ENCODE measurements at regions not wholly inside any gene's neighbourhood (a gene's known extent, or its start where the extent isn't known, plus 50 kb on each side); places are given as distances from the start of the nearest gene placed in this dataset.

DNA sequence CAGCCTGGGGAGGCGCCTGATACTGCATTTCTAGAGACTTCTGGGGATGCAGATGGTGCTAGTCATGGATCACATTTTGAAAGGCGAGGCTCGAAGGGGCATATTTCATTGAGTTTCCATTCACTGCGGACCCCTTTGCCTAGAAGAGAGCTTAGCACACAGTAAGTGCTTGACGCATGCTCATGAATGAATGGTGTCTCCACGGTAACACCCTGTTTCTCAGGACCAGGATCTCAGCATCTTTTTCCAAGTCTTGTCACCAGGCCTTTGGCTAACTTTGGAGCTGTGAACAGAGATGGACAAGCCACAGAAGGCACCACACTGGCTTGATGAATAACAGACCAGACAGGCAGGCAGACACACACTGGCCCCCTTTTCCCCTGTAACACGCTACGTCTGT is 151.3 kb downstream of the FOXL1 start:
- ATAC-seq (ENCODE audit: insufficient number of reproducible peaks, low FRiP score, low read depth) = no peak
- Histone ChIP-seq H3K27me3 (replicated peaks; ENCODE audit: insufficient read depth) (no peaks in the 10 kb centered on the region), H3K4me1 (ENCODE audit: control insufficient read depth in 1 of 2, low read depth in 2 of 2) (no peaks in the 10 kb centered on the region)

DNA sequence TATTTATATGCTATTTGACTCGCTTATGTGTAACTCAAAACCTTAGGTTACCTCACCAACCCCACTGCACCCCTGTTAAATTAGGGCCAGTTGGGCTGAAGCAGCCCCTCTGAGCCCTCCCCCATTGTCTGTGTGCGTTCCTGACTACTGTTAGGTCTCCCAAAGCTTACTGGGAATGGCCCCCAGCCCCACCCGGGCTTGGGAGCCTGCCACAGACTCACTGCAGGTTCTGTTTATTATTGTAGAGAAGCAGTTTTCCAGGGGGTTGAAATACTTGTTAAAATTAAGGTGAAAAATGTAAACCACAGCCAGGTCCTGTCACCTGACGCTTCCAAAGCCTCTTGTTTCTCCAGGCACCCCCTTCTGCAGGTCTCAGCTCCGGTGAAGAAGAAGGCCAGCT is 151.7 kb downstream of the FOXL1 start:
- no peaks in the 10 kb centered on the region for H3K4me1 ChIP-seq (ENCODE audit: control insufficient read depth in 1 of 2, low read depth in 2 of 2)
- no peaks in the 10 kb centered on the region for H3K36me3 ChIP-seq
- H3K27ac ChIP-seq = no peak overlapping the region
- no peak overlapping the region for H3K4me3 ChIP-seq
- DNase-seq (ENCODE audit: low spot score) (no peak), ATAC-seq (ENCODE audit: insufficient number of reproducible peaks, low FRiP score, low read depth) (no peak)
- H3K27me3 ChIP-seq (replicated peaks; ENCODE audit: insufficient read depth) = no peaks in the 10 kb centered on the region
- TF ChIP-seq, protein P1, sequence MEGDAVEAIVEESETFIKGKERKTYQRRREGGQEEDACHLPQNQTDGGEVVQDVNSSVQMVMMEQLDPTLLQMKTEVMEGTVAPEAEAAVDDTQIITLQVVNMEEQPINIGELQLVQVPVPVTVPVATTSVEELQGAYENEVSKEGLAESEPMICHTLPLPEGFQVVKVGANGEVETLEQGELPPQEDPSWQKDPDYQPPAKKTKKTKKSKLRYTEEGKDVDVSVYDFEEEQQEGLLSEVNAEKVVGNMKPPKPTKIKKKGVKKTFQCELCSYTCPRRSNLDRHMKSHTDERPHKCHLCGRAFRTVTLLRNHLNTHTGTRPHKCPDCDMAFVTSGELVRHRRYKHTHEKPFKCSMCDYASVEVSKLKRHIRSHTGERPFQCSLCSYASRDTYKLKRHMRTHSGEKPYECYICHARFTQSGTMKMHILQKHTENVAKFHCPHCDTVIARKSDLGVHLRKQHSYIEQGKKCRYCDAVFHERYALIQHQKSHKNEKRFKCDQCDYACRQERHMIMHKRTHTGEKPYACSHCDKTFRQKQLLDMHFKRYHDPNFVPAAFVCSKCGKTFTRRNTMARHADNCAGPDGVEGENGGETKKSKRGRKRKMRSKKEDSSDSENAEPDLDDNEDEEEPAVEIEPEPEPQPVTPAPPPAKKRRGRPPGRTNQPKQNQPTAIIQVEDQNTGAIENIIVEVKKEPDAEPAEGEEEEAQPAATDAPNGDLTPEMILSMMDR (IDR thresholded peaks at IDR 0.05) = no peak
- H3K9me3 ChIP-seq = no peaks in the 10 kb centered on the region

More for the DNA sequence above, 151.3 kb downstream of the FOXL1 start:
- no peak overlapping the region for H3K4me3 ChIP-seq
- no peaks in the 10 kb centered on the region for H3K9me3 ChIP-seq
- no peak for DNase-seq (ENCODE audit: low spot score)
- TF ChIP-seq, protein P1 (IDR thresholded peaks at IDR 0.05) = no peak
- no peak overlapping the region for H3K27ac ChIP-seq
- H3K36me3 ChIP-seq = no peaks in the 10 kb centered on the region

DNA sequence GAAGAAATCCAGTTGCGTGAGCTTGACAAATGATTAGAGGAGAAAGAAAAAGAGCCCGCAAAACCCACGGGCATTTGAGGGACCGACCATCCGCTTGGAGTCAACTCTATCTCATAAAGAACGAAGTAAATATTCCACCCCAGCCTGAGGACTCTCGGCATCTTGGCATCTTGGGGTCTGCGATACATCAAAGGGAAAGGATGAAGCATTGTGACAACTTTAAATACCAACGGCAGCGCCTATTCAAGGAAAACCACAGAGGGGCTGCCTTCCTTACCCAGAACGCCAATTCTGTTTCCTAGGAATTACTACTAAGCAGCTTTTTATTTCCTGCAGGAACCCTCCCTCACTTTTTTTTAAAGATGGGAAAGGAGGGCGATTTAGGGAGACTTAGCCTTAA is 152.2 kb downstream of the FOXL1 start:
- H3K4me3 ChIP-seq = no peak overlapping the region
- H3K36me3 ChIP-seq = no peaks in the 10 kb centered on the region
- H3K4me1 ChIP-seq (ENCODE audit: control insufficient read depth in 1 of 2, low read depth in 2 of 2) = no peaks in the 10 kb centered on the region
- H3K27me3 ChIP-seq (replicated peaks; ENCODE audit: insufficient read depth) = no peaks in the 10 kb centered on the region
- TF ChIP-seq, protein P1 (IDR thresholded peaks at IDR 0.05) = no peak
- H3K9me3 ChIP-seq = no peaks in the 10 kb centered on the region
- DNase-seq (ENCODE audit: low spot score) (no peak), ATAC-seq (ENCODE audit: insufficient number of reproducible peaks, low FRiP score, low read depth) (no peak)
- no peak overlapping the region for H3K27ac ChIP-seq

DNA sequence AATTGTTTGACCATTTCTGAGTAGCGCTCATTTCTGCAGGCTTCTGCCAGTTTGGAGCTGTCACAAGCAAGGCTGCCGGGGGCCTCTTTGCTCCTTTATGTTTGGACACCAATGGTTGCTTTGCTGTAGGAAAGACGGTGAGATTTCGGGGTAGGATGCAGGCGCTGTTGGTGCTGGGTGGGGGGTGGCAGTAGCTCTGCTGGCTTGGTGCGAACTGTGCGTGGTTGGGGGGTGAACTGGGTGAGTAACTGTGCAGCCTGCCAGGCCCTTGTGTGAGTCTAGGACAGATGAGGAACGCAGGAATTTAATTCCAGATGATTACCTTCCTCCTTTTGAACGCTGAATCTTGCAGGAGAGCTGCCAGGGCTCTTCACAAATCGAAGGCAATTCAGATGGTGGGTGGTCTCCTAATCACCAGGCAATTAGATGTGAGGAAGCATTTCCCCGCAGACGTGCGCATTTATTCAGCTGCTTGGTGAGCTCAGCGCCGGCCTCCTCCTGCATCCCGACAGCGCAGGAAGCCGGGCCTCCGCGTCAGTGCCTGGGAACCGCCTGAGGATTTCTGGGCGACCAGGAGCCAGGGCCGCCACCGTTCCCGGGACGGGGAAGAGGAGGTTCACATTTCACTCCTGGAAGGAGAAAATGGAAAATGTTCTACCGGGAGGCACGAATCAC is 154.4 kb downstream of the FOXL1 start:
- no peak overlapping the region for H3K27ac ChIP-seq
- no peaks in the 10 kb centered on the region for H3K36me3 ChIP-seq
- H3K4me1 ChIP-seq (ENCODE audit: control insufficient read depth in 1 of 2, low read depth in 2 of 2) = no peaks in the 10 kb centered on the region
- DNase-seq (ENCODE audit: low spot score) = no peak
- ATAC-seq (ENCODE audit: insufficient number of reproducible peaks, low FRiP score, low read depth) = no peak
- H3K4me3 ChIP-seq = no peak overlapping the region
- TF ChIP-seq, protein P1 (IDR thresholded peaks at IDR 0.05) = no peak
- no peaks in the 10 kb centered on the region for H3K27me3 ChIP-seq (replicated peaks; ENCODE audit: insufficient read depth)
- no peaks in the 10 kb centered on the region for H3K9me3 ChIP-seq

DNA sequence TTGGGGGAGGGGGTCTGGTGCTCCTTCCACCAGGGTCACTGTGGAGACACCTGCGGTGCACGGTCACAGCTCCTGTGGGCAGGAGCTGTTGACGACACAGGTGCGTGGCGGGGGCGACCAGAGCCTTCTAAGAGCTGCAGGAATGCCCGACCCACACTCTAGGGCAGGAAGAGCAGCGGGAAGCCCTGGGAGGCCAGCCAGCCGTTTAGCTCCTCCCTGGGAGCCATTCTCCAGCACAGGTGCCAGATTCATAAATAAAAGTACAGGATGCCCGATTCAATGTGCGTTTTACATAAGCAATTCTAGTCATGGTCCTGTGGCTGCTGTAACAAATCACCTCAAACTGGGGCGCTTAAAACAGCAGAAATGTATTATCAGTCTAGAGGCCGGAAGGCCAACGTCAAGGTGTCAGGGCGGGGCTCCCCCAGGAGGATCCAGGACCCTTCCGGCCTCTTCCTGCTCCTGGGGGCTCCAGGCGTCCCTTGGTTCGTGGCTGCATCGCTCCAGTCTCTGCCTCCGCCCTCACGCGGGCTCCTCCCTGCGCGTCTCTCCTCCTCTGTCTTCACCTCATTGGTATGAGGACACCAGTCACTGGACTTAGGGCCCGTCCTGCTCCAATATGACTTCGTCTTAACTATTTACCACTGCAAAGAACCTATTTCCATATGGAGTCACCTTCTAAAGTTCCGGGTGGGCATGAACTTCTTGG is 155.4 kb downstream of the FOXL1 start:
- TF ChIP-seq, protein P1 (IDR thresholded peaks at IDR 0.05) = no peak
- Histone ChIP-seq H3K9me3 (no peaks in the 10 kb centered on the region), H3K27me3 (replicated peaks; ENCODE audit: insufficient read depth) (no peaks in the 10 kb centered on the region), H3K4me3 (no peak overlapping the region), H3K36me3 (no peaks in the 10 kb centered on the region), H3K27ac (no peak overlapping the region), H3K4me1 (ENCODE audit: control insufficient read depth in 1 of 2, low read depth in 2 of 2) (no peaks in the 10 kb centered on the region)
- no peak for DNase-seq (ENCODE audit: low spot score)
- ATAC-seq (ENCODE audit: insufficient number of reproducible peaks, low FRiP score, low read depth) = no peak

Measured in thoracic aorta (tissue), 2 donors.